Sigmoid colon (tissue), 4 donors: ENCODE measurements at regions not wholly inside any gene's neighbourhood (a gene's known extent, or its start where the extent isn't known, plus 50 kb on each side); places are given as distances from the start of the nearest gene placed in this dataset.
"Not testable (repeated sequence)": the region's sequence is repeated elsewhere in the genome, so short reads cannot be mapped to it uniquely, and the experiment has no call there.

Experiments used
- CTCF ChIP-seq, 4 experiments: fragments of 450-650 bp in 3 of 4; fragments of 200-600 bp in 1 of 4; IDR thresholded peaks; one replicate each; pipeline ENCODE4 v1.5.1; 2016 to 2019; ENCODE audit warnings: antibody characterized with exemption in 4 of 4, mild to moderate bottlenecking in 3 of 4, moderate library complexity in 2 of 4
- EP300 ChIP-seq, 4 donors: sonication (generic); formaldehyde crosslinking; IDR thresholded peaks; one replicate each; pipeline ENCODE4 v1.6.1; 2017; ENCODE audit warnings: antibody characterized with exemption in 4 of 4
- POLR2A ChIP-seq, 2 donors: fragments of 450-650 bp; IDR thresholded peaks; one replicate each; pipeline ENCODE4 v1.6.1; 2016; ENCODE audit warnings: antibody characterized with exemption in 2 of 2, mild to moderate bottlenecking in 2 of 2, moderate library complexity in 2 of 2
- POLR2AphosphoS5 ChIP-seq, 4 donors: sonication (generic); formaldehyde crosslinking; IDR thresholded peaks; one replicate each; pipeline ENCODE4 v1.6.1; 2017; ENCODE audit warnings: antibody characterized with exemption in 4 of 4

GRCh38 chr15:44857164-44857710 lies 99.2 kb upstream of the TERB2 start:
- not testable (repeated sequence) for TF ChIP-seq CTCF, POLR2A, POLR2AphosphoS5, EP300 (IDR thresholded peaks at IDR 0.05)
